PFSK-1 (cell line): ENCODE measurements at regions not wholly inside any gene's neighbourhood (a gene's known extent, or its start where the extent isn't known, plus 50 kb on each side); places are given as distances from the start of the nearest gene placed in this dataset.

Experiments
- POLR2AphosphoS5 ChIP-seq: IDR thresholded peaks from 2 replicates; pipeline ENCODE4 v1.6.1; 2012; ENCODE audit warnings: low read depth, mild to moderate bottlenecking, control low read depth, low read length, moderate library complexity
- REST ChIP-seq, 2 experiments: IDR thresholded peaks; 2 replicates each; pipeline versions ENCODE4 v1.6.1 to v1.8.0; 2011 to 2012; ENCODE audit warnings: low read depth in 2 of 2, low read length in 2 of 2, control low read depth in 1 of 2, inconsistent platforms in 1 of 2, mild to moderate bottlenecking in 1 of 2, moderate library complexity in 1 of 2; ENCODE audit not compliant: insufficient read depth in 1 of 2

DNA sequence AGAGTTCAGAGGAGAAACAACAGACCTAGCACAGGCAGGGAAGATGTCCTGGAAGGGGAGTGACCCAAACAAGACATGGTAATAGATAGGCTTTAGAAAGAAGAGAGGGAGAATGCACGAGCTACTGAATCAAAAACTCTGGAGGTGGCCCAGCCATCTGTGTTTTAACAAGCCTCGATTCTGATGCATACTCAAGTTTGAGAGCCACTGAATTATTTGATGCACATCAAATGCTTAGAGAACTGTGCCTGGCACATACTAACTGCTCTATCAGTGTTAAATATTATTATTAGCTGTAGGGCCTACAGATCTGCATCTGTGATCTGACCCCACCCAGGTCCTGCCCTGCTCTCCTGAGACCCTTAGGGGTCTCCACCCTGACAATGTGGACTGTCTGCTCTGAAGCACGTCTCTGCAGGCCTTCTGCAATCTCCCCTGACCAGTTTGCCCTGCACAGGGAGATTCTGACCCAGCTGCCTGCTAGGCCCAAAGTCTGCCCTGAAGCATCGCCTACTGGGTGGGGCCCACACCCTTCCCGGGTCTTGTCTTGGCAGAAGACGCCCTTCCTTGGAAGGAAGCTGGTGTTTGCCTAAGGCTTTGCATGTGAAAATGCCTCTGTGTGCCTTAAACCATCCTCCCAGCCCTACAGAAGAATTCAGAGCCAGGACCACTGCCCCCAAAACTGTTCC lies 201.5 kb upstream of the KLF3 start:
- TF ChIP-seq POLR2AphosphoS5: no peak
- no peak for TF ChIP-seq REST (IDR thresholded peaks at IDR 0.05; ENCODE audit: insufficient read depth in 1 of 2, low read depth in 2 of 2, low read length in 2 of 2)
